ENCODE measurements at regions not wholly inside any gene's neighbourhood (a gene's known extent, or its start where the extent isn't known, plus 50 kb on each side); places are given as distances from the start of the nearest gene placed in this dataset.

DNA sequence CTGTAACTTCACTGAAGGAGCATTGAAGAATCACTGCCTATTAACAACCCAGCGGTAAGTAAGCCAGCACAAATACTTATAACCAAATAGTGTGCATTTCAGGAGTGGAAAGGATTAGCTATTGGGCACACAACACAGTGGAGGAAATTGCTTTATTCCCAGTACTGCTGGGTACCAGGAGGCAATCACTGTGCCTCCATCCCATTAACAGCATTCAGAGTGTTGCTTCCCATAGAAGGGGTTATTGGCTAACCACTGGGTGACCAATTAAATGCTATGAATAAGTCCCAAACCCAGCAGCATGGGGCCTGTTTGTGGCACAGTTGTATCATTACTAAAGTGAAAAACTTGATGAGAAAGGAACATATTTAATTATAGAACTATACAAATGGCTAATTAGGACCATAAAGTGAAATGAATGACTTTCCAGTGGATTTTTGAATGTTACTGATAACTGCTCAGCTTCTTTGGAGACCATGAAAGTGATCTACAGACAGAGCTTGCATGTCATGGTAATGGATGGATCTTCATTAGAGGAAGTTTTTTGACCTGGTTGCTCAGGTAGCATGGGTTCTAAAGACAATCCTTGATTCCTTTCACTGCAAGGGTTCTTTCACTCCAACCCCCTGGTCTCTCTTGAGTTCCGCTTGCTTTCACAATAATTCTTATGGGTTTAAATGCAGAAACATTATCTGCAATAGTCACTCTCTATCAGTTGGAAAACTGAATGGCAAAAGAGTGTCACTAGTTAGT, 413.3 kb upstream of the RORB start:
- TF ChIP-seq, protein P1, sequence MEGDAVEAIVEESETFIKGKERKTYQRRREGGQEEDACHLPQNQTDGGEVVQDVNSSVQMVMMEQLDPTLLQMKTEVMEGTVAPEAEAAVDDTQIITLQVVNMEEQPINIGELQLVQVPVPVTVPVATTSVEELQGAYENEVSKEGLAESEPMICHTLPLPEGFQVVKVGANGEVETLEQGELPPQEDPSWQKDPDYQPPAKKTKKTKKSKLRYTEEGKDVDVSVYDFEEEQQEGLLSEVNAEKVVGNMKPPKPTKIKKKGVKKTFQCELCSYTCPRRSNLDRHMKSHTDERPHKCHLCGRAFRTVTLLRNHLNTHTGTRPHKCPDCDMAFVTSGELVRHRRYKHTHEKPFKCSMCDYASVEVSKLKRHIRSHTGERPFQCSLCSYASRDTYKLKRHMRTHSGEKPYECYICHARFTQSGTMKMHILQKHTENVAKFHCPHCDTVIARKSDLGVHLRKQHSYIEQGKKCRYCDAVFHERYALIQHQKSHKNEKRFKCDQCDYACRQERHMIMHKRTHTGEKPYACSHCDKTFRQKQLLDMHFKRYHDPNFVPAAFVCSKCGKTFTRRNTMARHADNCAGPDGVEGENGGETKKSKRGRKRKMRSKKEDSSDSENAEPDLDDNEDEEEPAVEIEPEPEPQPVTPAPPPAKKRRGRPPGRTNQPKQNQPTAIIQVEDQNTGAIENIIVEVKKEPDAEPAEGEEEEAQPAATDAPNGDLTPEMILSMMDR (conservative IDR thresholded peaks at IDR 0.05), result no peak
- no peak for TF ChIP-seq ZFX (IDR thresholded peaks at IDR 0.05)

Data from C4-2B (cell line).